Smooth muscle cell (in vitro differentiated cells): ENCODE measurements at regions not wholly inside any gene's neighbourhood (a gene's known extent, or its start where the extent isn't known, plus 50 kb on each side); places are given as distances from the start of the nearest gene placed in this dataset.

Experiments
- DNase-seq: peaks from one replicate; lab custom pipeline; 2025; ENCODE audit not compliant: unreplicated experiment; lab: John Stamatoyannopoulos, UW
- H2AFZ ChIP-seq: fragments of 200-600 bp; sonication (generic); 2 replicates; pipeline ENCODE4 v1.6.0; 2016; ENCODE audit warnings: antibody characterized with exemption, low read depth, mild to moderate bottlenecking
- H3F3A ChIP-seq: fragments of 200-600 bp; sonication (generic); 2 replicates; pipeline ENCODE4 v1.6.0; 2017; ENCODE audit warnings: antibody characterized with exemption, low read depth
- H3K27ac ChIP-seq: fragments of 200-600 bp; sonication (generic); 2 replicates; pipeline ENCODE4 v1.5.1; 2016; ENCODE audit warnings: low read depth, mild to moderate bottlenecking
- H3K27me3 ChIP-seq: fragments of 200-600 bp; sonication (generic); 2 replicates; pipeline ENCODE4 v1.6.1; 2016; ENCODE audit warnings: low read depth, mild to moderate bottlenecking
- H3K36me3 ChIP-seq: fragments of 200-600 bp; sonication (generic); 2 replicates; pipeline ENCODE4 v1.5.1; 2016; ENCODE audit warnings: low read depth
- H3K4me1 ChIP-seq: fragments of 200-600 bp; sonication (generic); 2 replicates; pipeline ENCODE4 v1.5.1; 2016; ENCODE audit warnings: low read depth
- H3K4me2 ChIP-seq: fragments of 200-600 bp; sonication (generic); 2 replicates; pipeline ENCODE4 v1.6.0; 2016; ENCODE audit warnings: mild to moderate bottlenecking
- H3K4me3 ChIP-seq: fragments of 200-600 bp; sonication (generic); 2 replicates; pipeline ENCODE4 v1.5.1; 2016; ENCODE audit warnings: mild to moderate bottlenecking
- H3K79me2 ChIP-seq: fragments of 200-600 bp; sonication (generic); 2 replicates; pipeline ENCODE4 v1.6.0; 2016; ENCODE audit warnings: low read depth, mild to moderate bottlenecking
- H3K9ac ChIP-seq: fragments of 200-600 bp; sonication (generic); 2 replicates; pipeline ENCODE4 v1.6.0; 2016; ENCODE audit warnings: low read depth
- H3K9me3 ChIP-seq: fragments of 200-600 bp; sonication (generic); replicated peaks from 2 replicates; pipeline ENCODE4 v1.5.1; 2016; ENCODE audit warnings: low read depth
- H4K20me1 ChIP-seq: fragments of 200-600 bp; sonication (generic); 2 replicates; pipeline ENCODE4 v1.6.0; 2016; ENCODE audit warnings: low read depth
- WGBS: methylation state at CpG from one replicate; pipeline ENCODE4 v1.1.7; 2016; ENCODE audit warnings: low lambda C conversion rate; 5-methylcytosine and 5-hydroxymethylcytosine counted together
- TF ChIP-seq, protein P1 (sequence below): fragments of 200-600 bp; sonication (generic); IDR thresholded peaks from 2 replicates; pipeline ENCODE4 v1.5.1; 2017; ENCODE audit warnings: borderline replicate concordance, mild to moderate bottlenecking, antibody characterized with exemption; ENCODE audit not compliant: insufficient read depth, poor library complexity, severe bottlenecking

DNA sequence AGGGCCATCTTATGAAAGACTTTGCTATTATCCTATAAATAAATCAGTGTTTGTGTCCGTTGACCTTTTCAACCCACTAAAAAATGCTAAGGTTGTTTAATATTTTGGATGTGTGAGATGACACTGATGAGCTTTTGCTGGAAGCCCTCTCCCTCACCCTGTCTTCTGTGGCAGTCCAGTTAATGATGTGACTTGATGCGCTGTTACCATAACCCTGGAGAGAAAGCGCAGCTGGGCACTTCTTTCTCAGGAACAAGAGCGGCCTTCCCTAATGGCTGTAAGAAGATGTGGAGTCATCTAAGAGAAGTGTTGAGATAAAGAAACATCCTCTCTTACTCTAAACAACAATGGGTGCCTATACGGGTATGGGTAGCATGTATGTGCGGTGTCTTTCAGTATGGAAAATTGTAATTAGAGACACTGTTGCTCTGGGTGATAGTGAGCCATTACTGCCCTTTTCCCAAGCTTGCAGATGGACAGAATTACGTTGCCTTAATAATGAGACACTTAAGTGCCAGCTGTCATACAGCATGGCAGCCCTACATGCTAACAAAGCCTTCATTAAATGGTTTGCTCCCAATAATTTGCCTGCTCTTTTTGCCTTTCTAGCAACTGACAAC is 165.6 kb upstream of the NABP1 start:
- H2AFZ ChIP-seq = peak overlapping the region; percentile 37
- H4K20me1 ChIP-seq = no peaks in the 10 kb centered on the region
- TF ChIP-seq, protein P1, sequence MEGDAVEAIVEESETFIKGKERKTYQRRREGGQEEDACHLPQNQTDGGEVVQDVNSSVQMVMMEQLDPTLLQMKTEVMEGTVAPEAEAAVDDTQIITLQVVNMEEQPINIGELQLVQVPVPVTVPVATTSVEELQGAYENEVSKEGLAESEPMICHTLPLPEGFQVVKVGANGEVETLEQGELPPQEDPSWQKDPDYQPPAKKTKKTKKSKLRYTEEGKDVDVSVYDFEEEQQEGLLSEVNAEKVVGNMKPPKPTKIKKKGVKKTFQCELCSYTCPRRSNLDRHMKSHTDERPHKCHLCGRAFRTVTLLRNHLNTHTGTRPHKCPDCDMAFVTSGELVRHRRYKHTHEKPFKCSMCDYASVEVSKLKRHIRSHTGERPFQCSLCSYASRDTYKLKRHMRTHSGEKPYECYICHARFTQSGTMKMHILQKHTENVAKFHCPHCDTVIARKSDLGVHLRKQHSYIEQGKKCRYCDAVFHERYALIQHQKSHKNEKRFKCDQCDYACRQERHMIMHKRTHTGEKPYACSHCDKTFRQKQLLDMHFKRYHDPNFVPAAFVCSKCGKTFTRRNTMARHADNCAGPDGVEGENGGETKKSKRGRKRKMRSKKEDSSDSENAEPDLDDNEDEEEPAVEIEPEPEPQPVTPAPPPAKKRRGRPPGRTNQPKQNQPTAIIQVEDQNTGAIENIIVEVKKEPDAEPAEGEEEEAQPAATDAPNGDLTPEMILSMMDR = no peak
- no peaks in the 10 kb centered on the region for H3F3A ChIP-seq
- H3K27ac ChIP-seq = no peak overlapping the region
- H3K4me1 ChIP-seq = no peaks in the 10 kb centered on the region
- DNase-seq = no peak
- no peak overlapping the region for H3K4me2 ChIP-seq
- H3K36me3 ChIP-seq = no peaks in the 10 kb centered on the region
- 82% methylated on average over 7 of the region's 7 CpGs for WGBS
- H3K9me3 ChIP-seq = no peaks in the 10 kb centered on the region
- H3K4me3 ChIP-seq = no peak overlapping the region
- H3K9ac ChIP-seq = no peak overlapping the region
- no peaks in the 10 kb centered on the region for H3K27me3 ChIP-seq
- no peaks in the 10 kb centered on the region for H3K79me2 ChIP-seq

DNA sequence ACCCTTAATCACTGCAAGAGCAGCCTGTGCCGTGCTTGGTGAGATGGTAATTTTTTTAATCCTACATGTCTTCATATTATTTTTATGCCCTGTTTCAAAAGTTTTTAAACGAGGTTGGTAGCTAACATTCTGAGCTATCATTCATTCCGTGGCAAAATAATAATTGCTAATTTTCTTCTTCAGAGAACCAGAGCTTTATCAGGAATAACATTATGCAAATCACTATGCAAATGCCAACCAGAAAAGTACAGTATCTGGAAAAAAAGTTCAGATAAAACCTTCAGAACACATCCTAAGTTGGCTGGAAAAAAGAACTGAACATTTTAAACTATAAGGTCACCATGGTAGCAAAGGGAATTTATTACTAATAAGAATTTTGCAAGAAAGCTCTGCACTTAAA is 165.1 kb upstream of the NABP1 start:
- WGBS = 82% methylated on average over 3 of the region's 3 CpGs
- H3K4me3 ChIP-seq = no peak overlapping the region

DNA sequence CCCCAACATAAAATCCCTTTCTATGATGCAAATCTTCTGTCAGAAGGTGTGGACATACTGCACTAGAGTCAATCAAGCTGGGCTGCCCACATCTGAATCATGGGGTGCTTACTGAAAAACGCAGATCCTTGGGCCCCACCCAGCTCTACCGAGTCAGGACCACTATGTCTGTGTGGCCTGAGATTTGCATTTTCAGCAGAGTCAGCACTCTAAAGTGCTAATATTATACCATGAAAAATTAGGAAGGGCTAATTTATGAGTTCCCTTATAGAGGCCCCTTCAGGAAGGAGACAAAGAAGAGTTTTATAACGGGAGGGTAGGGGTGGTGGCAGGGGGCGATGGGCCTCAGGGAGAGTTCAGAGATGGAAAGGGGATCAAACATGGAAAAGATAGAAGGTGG is 163.3 kb upstream of the NABP1 start:
- no peaks in the 10 kb centered on the region for H3K27me3 ChIP-seq
- no peak overlapping the region for H3K4me3 ChIP-seq
- no peaks in the 10 kb centered on the region for H3K36me3 ChIP-seq
- no peaks in the 10 kb centered on the region for H3F3A ChIP-seq
- H3K27ac ChIP-seq = no peak overlapping the region
- no peak for DNase-seq
- 67% methylated on average over 4 of the region's 4 CpGs for WGBS
- no peaks in the 10 kb centered on the region for H3K9me3 ChIP-seq
- no peak overlapping the region for H2AFZ ChIP-seq
- no peaks in the 10 kb centered on the region for H3K4me1 ChIP-seq
- no peak overlapping the region for H3K9ac ChIP-seq
- no peak overlapping the region for H3K4me2 ChIP-seq
- no peaks in the 10 kb centered on the region for H3K79me2 ChIP-seq
- TF ChIP-seq, protein P1 = no peak
- no peaks in the 10 kb centered on the region for H4K20me1 ChIP-seq

More for the DNA sequence above, 165.1 kb upstream of the NABP1 start:
- Histone ChIP-seq H3F3A (no peaks in the 10 kb centered on the region), H4K20me1 (no peaks in the 10 kb centered on the region), H3K27me3 (no peaks in the 10 kb centered on the region), H3K79me2 (no peaks in the 10 kb centered on the region), H3K9ac (no peak overlapping the region), H3K4me1 (no peaks in the 10 kb centered on the region), H2AFZ (no peak overlapping the region), H3K9me3 (no peaks in the 10 kb centered on the region), H3K4me2 (no peak overlapping the region), H3K27ac (no peak overlapping the region), H3K36me3 (no peaks in the 10 kb centered on the region)
- TF ChIP-seq, protein P1 = no peak
- DNase-seq = no peak

DNA sequence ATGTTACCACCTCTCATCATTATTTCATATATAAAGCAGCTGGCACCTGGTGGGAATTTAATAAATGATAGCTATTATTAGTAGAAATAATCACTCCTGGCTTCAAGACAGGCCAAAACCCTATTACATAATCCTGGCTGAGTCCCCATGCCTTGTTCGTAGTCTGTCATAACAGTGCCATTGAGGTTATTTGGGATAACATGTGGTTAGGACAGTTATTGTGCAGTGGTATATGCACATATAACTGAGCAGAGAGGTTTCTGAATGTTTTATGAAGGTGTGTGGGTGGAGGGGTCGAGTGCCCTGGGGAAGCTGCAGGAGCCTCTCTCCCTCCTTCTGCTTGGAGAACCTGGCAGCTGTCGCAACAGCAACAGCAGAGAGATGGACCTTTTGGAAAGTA is 162.4 kb upstream of the NABP1 start:
- Histone ChIP-seq H3K36me3 (no peaks in the 10 kb centered on the region), H3K9me3 (no peaks in the 10 kb centered on the region), H3K27me3 (no peaks in the 10 kb centered on the region), H3K4me3 (no peak overlapping the region), H2AFZ (no peak overlapping the region), H3F3A (no peaks in the 10 kb centered on the region), H3K4me1 (no peaks in the 10 kb centered on the region), H4K20me1 (no peaks in the 10 kb centered on the region), H3K4me2 (no peak overlapping the region), H3K27ac (no peak overlapping the region), H3K9ac (no peak overlapping the region), H3K79me2 (no peaks in the 10 kb centered on the region)
- 79% methylated on average over 3 of the region's 3 CpGs for WGBS
- no peak for DNase-seq
- TF ChIP-seq, protein P1 = no peak
